HL-60 (cell line): ENCODE measurements at regions not wholly inside any gene's neighbourhood (a gene's known extent, or its start where the extent isn't known, plus 50 kb on each side); places are given as distances from the start of the nearest gene placed in this dataset.

Experiments
- DNase-seq, 2 experiments: peaks; one replicate each; pipeline ENCODE4 v3.0.0-alpha.2; 2010 to 2020; ENCODE audit warnings: low read depth in 1 of 2, low spot score in 1 of 2
- H3K27ac ChIP-seq: fragments of 250-450 bp; sonication (Bioruptor Pico); replicated peaks from 2 replicates; pipeline ENCODE4 v1.5.1; 2020; ENCODE audit warnings: mild to moderate bottlenecking, moderate library complexity
- H3K27me3 ChIP-seq: fragments of 250-450 bp; sonication (Bioruptor Pico); 2 replicates; pipeline ENCODE4 v1.5.1; 2021; ENCODE audit warnings: mild to moderate bottlenecking, moderate library complexity; ENCODE audit not compliant: insufficient read depth, poor library complexity, severe bottlenecking
- H3K4me3 ChIP-seq: replicated peaks from 2 replicates; pipeline ENCODE4 v1.5.1; 2011; ENCODE audit warnings: mild to moderate bottlenecking, control low read depth, low read length; ENCODE audit not compliant: insufficient read depth
- CTCF ChIP-seq: IDR thresholded peaks from one replicate; pipeline ENCODE4 v1.5.1; 2011; ENCODE audit warnings: low read length, control low read depth, inconsistent platforms; ENCODE audit not compliant: insufficient read depth
- GABPA ChIP-seq: IDR thresholded peaks from 2 replicates; pipeline ENCODE4 v1.6.1; 2012; ENCODE audit warnings: low read depth
- POLR2AphosphoS5 ChIP-seq: IDR thresholded peaks from 2 replicates; pipeline ENCODE4 v1.6.1; 2012; ENCODE audit warnings: low read depth
- REST ChIP-seq: IDR thresholded peaks from 2 replicates; pipeline ENCODE4 v1.6.1; 2012; ENCODE audit warnings: low read depth; ENCODE audit not compliant: insufficient replicate concordance
- SPI1 ChIP-seq: IDR thresholded peaks from 2 replicates; pipeline ENCODE4 v1.6.1; 2012; ENCODE audit warnings: low read depth, mild to moderate bottlenecking, borderline replicate concordance

- TF ChIP-seq POLR2AphosphoS5 = no peak
- Histone ChIP-seq H3K27me3 (no peaks in the 10 kb centered on the region), H3K4me3 (no peak overlapping the region), H3K27ac (no peak overlapping the region)
- no peak for DNase-seq
Measured at GRCh38 chr2:199111458-199111857, 346.3 kb downstream of the SATB2 start.

- Histone ChIP-seq H3K27me3 (no peaks in the 10 kb centered on the region), H3K4me3 (no peak overlapping the region), H3K27ac (no peak overlapping the region)
- DNase-seq = no peak
- TF ChIP-seq SPI1 (no peak), REST (no peak), POLR2AphosphoS5 (no peak), CTCF (no peak), GABPA (no peak)
Measured at GRCh38 chr2:199108056-199108455, 349.7 kb downstream of the SATB2 start.

GRCh38 chr2:199105826-199106225 lies 351.9 kb downstream of the SATB2 start:
- Histone ChIP-seq H3K4me3 (no peak overlapping the region), H3K27ac (no peak overlapping the region), H3K27me3 (peaks cover 2% of the 10 kb centered on the region)
- no peak for TF ChIP-seq SPI1
- no peak for TF ChIP-seq CTCF
- no peak for TF ChIP-seq REST
- TF ChIP-seq GABPA = no peak
- TF ChIP-seq POLR2AphosphoS5 = no peak
- no peak for DNase-seq

GRCh38 chr2:199101487-199101886 lies 356.3 kb downstream of the SATB2 start:
- no peak overlapping the region for H3K4me3 ChIP-seq
- no peak for TF ChIP-seq REST
- TF ChIP-seq POLR2AphosphoS5 = no peak
- peaks cover 7% of the 10 kb centered on the region for H3K27me3 ChIP-seq
- no peak for DNase-seq
- no peak overlapping the region for H3K27ac ChIP-seq
